T-helper 1 cell treated with Interleukin-12 subunit alpha and Interleukin-12 subunit beta and Interleukin-4 antibody, amounts not matched to agents 30 ng/mL and 1 ng/mL, for 36 hours (primary cell): ENCODE measurements at regions not wholly inside any gene's neighbourhood (a gene's known extent, or its start where the extent isn't known, plus 50 kb on each side); places are given as distances from the start of the nearest gene placed in this dataset.

Experiments used
- intact Hi-C: fragments of 100-400 bp; cut with micrococcal nuclease; formaldehyde crosslinking; loops from one replicate; pipeline ENCODE4 v1.15.1; 2024

DNA sequence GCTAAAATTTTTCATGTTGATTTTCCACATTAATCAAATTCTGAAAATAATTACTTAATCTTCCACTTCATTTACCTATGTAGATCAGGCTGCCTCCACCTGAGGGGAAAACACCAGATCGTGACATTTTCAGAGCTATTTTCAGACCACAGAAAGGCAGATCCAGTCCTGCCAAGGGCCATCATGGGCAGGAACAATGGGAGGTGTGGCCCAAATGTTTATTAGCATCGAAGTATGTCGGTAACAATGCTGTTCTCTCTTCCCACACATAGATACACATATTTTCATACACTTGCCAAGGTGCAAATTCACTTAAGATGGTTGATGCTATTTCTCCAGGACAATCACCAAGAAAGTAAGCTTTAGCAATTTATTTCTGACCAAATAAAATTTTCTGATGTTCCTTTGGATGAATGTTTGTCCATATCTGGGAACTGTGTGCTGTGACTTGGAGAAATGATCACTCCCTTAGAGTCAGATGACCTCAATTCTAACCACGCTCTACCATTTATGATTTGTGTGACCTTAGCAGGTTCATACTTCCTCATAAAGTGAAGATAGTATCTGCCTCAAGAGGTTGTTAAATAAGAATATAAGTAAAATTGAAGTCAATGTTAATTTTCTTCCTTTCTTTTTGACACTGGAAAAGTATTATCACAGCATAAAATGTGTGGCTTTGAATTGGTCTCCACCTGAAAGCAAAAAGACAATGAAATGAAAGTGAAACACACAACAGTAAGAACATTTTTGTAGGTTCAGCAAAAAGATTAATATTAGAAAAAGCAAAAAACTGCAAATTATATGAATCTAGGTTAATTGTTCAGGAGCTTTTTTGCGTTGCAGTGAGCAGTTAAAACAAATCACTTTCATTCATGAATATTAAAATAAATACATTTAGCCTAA, 310.4 kb upstream of the PHF14 start:
- intact Hi-C loops: no loop called here

DNA sequence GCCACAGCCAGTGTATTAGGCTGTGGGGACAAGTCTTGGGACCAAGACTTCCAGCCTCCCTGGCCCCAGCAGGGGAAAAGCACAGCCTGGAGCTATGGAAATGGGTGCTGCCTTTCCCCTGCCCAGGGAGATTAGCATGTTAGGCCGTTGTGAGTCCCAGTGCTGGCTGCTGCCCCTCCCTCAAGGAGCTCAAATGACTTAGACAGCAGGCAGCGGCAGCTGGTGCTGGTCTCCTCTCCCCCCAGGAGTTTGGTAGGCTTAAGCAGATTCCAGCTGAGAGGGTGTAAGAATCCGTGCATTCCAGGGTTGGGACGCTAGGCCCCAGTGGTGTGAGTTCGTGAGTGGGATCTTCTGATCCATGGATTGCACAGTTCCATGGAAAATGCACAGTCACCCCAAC, 301.5 kb upstream of the PHF14 start:
- intact Hi-C loops: no loop called here

- intact Hi-C loops: no loop called here
Observed at GRCh38 chr7:10677211-10677610, 296.5 kb upstream of the PHF14 start.

DNA sequence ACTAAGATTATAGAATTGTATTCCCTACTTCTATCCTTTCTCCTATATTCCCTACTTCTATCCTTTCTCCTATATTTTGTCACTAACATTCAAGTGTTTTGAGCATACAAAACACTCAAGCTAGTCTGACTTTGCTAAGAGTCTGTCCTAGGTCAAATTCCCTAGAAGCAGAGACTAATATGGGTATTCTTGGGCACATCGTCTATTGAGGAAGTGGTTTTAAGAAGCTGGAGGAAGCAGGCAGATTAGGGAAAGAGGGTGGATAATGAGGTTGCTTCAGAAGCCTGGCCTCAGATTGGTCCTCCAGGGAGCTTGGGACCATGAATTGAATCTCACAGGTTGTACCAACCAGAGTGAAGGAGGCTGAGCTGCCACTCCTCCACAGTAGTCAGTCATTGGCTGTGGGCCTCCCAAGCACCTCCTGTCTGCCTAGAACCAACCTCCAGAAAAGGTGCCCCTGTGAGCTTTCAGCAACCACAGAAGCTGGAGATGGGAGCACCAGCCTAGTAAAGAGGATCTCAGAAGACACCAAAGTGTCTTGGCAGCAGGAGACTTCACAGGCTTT, 295.9 kb upstream of the PHF14 start:
- intact Hi-C loops: no loop called here

- intact Hi-C loops: no loop called here
Observed at GRCh38 chr7:10684606-10685005, 289.1 kb upstream of the PHF14 start.

- intact Hi-C loops: no loop called here
Observed at GRCh38 chr7:10685040-10685439, 288.6 kb upstream of the PHF14 start.

- intact Hi-C loops: no loop called here
Observed at GRCh38 chr7:10688544-10688943, 285.1 kb upstream of the PHF14 start.

GRCh38 chr7:10696064-10696463, 277.6 kb upstream of the PHF14 start:
- intact Hi-C loops: no loop called here

GRCh38 chr7:10703059-10703458, 270.6 kb upstream of the PHF14 start:
- intact Hi-C loops: no loop called here

GRCh38 chr7:10703981-10704380, 269.7 kb upstream of the PHF14 start:
- intact Hi-C loops: no loop called here

DNA sequence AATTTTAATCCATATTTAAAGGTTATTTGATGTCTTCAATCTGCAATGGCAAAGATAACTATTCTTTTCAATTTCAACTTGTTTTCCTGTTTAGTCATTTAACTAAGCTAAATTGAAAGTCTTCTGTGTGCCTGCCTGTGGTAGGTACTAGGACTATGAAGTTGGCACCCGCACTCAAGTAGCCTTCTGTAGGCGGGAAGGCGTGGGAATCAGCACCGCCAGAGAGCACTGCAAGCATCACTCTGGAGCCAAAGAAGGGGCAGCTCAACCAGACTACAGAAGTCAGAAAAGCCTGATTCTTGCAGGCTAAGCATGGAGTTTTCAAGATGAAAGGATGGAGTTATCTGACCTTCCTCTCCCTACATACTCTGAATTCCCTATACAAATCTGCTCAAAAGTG, 269.0 kb upstream of the PHF14 start:
- intact Hi-C loops: no loop called here

- intact Hi-C loops: no loop called here
Observed at GRCh38 chr7:10706875-10707493, 266.7 kb upstream of the PHF14 start.

GRCh38 chr7:10707519-10707918, 266.2 kb upstream of the PHF14 start:
- intact Hi-C loops: no loop called here

- intact Hi-C loops: no loop called here
Observed at GRCh38 chr7:10708447-10708846, 265.2 kb upstream of the PHF14 start.

DNA sequence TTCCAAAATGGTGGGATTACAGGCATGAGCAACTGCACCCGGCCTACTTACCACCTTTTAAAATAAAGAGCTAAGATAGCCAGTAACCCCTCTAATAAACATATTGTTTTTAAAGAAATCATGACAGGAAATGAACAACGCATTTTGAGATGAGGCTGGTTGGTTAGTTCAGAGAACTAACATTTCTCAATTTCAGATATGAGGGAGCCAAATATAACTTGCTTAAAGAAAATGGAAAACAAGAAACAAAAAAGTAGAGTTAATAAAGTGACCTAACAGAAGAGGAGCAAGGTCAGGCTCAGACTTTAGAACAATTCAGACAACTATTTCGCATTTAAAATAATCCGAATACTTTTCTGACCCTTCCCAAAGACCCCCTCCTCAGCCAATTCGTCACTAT, 254.9 kb upstream of the PHF14 start:
- intact Hi-C loops: no loop called here

DNA sequence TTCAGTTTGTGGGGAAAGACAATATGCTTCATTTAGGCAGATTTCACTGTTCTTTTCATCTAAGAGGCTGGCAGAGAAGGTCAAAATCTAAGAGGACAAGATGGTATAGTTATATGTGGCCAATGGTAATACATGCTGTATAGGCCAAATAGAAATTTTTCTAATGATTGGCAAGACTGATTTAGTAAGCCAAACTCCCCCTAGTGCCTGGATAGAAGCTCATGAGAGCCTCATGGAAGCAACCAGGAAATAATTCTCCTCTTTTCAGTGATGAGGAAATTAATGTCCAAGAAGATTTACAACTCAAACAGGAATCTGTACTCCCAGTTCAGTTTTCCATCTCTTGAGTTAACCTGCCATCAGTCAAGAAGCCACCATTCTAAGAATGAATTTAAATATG, 253.6 kb upstream of the PHF14 start:
- intact Hi-C loops: no loop called here

DNA sequence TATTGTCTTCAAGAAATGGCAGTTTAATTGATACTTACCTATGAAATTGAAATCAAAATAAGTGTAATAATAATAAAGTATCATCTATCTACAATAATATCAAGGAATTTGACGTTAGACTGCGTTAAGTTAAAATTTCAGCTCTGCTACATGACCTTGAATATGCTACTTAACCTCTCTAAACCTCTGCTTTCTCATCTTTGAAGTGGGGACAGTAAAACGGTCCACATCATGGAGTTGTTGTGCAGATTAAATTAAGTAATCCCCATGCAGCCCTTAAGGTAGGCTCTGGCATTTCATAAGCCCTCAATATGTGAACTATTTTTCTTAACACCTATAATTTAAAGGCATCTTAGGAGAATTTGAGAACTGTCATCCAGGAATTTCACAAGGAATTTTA, 252.4 kb upstream of the PHF14 start:
- intact Hi-C loops: no loop called here

- intact Hi-C loops: no loop called here
Observed at GRCh38 chr7:10723832-10724231, 249.8 kb upstream of the PHF14 start.

GRCh38 chr7:10724449-10724848, 249.2 kb upstream of the PHF14 start:
- intact Hi-C loops: no loop called here

DNA sequence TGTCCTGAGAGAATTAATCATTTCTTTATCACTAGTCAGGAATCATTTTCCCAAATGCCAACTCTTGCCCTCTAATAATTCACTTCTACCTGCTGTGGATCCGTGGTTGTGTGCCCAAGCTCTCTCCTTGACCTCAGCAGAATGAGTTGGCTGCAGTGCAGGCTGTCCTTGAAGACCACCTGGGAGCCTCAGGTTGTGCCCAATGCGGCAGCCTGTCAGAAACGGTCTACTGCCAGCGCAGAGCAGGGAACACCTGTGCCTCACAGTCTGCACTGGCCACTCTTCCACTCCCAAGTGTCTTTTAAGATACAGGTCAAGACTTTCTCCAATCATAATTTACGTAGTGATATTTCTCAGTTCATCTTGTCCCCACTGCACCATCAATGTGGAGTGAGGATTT, 246.0 kb upstream of the PHF14 start:
- intact Hi-C loops: no loop called here

DNA sequence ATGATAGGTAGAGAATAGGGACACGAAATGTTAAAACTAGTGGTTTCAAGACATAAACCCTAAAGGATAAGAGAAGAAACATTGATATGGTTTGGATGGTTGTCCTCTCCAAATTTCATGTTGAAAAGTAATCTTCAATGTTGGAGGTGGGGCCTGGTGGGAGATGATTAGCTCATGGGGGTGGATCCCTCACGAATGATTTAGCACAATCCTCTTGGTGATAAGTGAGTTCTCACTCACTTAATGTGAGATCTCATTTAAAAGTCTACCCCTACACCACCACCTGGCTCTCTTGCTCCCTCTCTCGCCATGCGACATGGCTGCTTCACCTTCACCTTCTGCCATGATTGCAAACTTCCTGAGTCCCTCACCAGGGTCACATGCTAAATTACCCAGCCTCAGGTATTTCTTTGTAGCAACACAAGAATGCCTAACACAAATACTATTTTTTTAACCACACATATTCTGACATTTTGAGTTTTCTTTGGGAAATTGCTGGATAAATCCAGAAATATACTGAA, 242.4 kb upstream of the PHF14 start:
- intact Hi-C loops: no loop called here

- intact Hi-C loops: no loop called here
Observed at GRCh38 chr7:10733747-10734146, 239.9 kb upstream of the PHF14 start.
